ENCODE measurements at regions not wholly inside any gene's neighbourhood (a gene's known extent, or its start where the extent isn't known, plus 50 kb on each side); places are given as distances from the start of the nearest gene placed in this dataset.

DNA sequence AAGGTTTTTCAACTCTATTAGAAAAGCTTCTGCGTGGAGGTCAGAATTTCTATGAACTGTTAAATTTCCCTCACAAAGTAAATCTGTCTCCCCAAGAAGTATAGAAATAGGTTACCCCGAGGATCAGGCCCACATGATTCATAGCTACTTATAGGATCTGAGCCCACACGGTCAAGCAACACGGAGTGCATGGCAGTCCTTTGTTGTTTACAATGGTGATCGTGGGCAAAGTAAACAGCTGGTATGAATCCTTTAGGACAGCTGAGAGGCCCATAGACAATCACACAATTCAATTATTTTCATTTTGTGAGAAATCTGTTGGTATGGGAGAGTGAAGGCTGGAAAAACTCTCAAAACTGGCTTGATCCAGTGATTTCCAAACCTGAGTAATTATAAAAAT lies 58.9 kb upstream of the RCOR3 start (continued):
- TF ChIP-seq ATF7 (IDR thresholded peaks at IDR 0.05; ENCODE audit: low read depth) (no peak), BACH1 (IDR thresholded peaks at IDR 0.05; ENCODE audit: borderline replicate concordance) (no peak), RCOR1 (conservative IDR thresholded peaks at IDR 0.05; ENCODE audit: low read depth, low read length) (no peak), TAF1 (IDR thresholded peaks at IDR 0.05; ENCODE audit: borderline replicate concordance, low read depth, low read length) (no peak), SMC3 (IDR thresholded peaks at IDR 0.05; ENCODE audit: borderline replicate concordance, low read length) (no peak)
- TF ChIP-seq, protein P1, sequence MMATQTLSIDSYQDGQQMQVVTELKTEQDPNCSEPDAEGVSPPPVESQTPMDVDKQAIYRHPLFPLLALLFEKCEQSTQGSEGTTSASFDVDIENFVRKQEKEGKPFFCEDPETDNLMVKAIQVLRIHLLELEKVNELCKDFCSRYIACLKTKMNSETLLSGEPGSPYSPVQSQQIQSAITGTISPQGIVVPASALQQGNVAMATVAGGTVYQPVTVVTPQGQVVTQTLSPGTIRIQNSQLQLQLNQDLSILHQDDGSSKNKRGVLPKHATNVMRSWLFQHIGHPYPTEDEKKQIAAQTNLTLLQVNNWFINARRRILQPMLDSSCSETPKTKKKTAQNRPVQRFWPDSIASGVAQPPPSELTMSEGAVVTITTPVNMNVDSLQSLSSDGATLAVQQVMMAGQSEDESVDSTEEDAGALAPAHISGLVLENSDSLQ (IDR thresholded peaks at IDR 0.05): no peak

DNA sequence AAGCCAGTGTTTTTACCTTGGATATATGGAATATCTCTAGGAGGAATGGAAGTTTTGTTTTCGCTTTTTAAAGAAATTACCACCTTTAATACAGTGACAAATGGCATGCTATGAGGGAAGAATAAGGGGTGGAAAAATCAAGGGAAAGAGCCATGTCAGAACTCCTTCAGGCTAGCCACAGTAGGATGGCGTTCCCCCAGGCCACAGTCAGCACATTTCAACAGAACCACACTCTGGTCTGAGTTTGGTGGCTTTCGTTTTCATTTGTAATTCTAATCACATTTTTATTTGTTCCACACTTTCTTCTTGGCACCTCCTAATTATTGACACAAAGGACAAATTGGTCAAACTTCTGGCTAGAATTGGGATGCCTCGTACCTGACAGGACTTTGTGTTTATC lies 60.3 kb upstream of the RCOR3 start:
- no peaks in the 10 kb centered on the region; a peak in 1 of 4 replicates for H3K27me3 ChIP-seq (replicated peaks in 1 of 2; ENCODE audit: control insufficient read depth in 2 of 2, insufficient read depth in 2 of 2, low read length in 1 of 2)
- intact Hi-C loops (cut with micrococcal nuclease; ENCODE audit: unreplicated experiment) (no loop called here), in situ Hi-C loops (cut with MboI) (no loop called here)
- no peaks in the 10 kb centered on the region for H3K36me3 ChIP-seq (ENCODE audit: control insufficient read depth in 2 of 2, insufficient read depth in 2 of 2, low read length in 1 of 2)
- 18% methylated on average over 4 of the region's 4 CpGs for WGBS (ENCODE audit: insufficient coverage, insufficient replicate concordance, low lambda C conversion rate, missing lambda C conversion rate)
- DNase-seq (ENCODE audit: low read depth, low spot score): no peak
- SMC1A ChIA-PET (ENCODE audit: uncharacterized antibody, unreplicated experiment): no interaction called here
- no peaks in the 10 kb centered on the region for H3K79me2 ChIP-seq (ENCODE audit: control insufficient read depth, insufficient read depth, low read length)
- RAD21 ChIA-PET (ENCODE audit: unreplicated experiment): no interaction called here
- no TSS peak for BruUV-seq (replicated peaks)
- H4K20me1 ChIP-seq (ENCODE audit: control insufficient read depth, insufficient read depth): no peaks in the 10 kb centered on the region
- no peak for ATAC-seq
- CTCF ChIA-PET: no interaction called here
- no peaks in the 10 kb centered on the region for H3K4me1 ChIP-seq (ENCODE audit: control insufficient read depth, insufficient read depth, low read length)
- no peak overlapping the region for H3K4me2 ChIP-seq (ENCODE audit: control insufficient read depth, insufficient read depth)
- H2AFZ ChIP-seq (ENCODE audit: control insufficient read depth, low read depth, low read length): no peak overlapping the region
- H3K9ac ChIP-seq (ENCODE audit: control insufficient read depth, insufficient read depth, low read length): no peak overlapping the region
- H3K4me3 ChIP-seq: no peak overlapping the region
- H3K27ac ChIP-seq (ENCODE audit: control insufficient read depth, insufficient read depth): no peak overlapping the region
- no peaks in the 10 kb centered on the region for H3K9me3 ChIP-seq (replicated peaks; ENCODE audit: control insufficient read depth, insufficient read depth, low read length)
- no peak for FAIRE-seq
- POLR2A ChIA-PET: no interaction called here
- TF ChIP-seq MYB (IDR thresholded peaks at IDR 0.05; ENCODE audit: borderline replicate concordance, low read depth, low read length) (no peak), ETV6 (conservative IDR thresholded peaks at IDR 0.05 in 1 of 2, IDR thresholded peaks at IDR 0.05 in 1 of 2; ENCODE audit: borderline replicate concordance in 1 of 2, low read depth in 1 of 2) (no peak), IKZF1 (conservative IDR thresholded peaks at IDR 0.05) (no peak), FOXM1 (IDR thresholded peaks at IDR 0.05; ENCODE audit: low read depth, low read length) (no peak), NFYA (IDR thresholded peaks at IDR 0.05; ENCODE audit: borderline replicate concordance, low read depth, low read length) (no peak), NR2C2 (IDR thresholded peaks at IDR 0.05; ENCODE audit: borderline replicate concordance, control insufficient read depth, insufficient read length, low read depth) (no peak)
- TF ChIP-seq, protein P2, sequence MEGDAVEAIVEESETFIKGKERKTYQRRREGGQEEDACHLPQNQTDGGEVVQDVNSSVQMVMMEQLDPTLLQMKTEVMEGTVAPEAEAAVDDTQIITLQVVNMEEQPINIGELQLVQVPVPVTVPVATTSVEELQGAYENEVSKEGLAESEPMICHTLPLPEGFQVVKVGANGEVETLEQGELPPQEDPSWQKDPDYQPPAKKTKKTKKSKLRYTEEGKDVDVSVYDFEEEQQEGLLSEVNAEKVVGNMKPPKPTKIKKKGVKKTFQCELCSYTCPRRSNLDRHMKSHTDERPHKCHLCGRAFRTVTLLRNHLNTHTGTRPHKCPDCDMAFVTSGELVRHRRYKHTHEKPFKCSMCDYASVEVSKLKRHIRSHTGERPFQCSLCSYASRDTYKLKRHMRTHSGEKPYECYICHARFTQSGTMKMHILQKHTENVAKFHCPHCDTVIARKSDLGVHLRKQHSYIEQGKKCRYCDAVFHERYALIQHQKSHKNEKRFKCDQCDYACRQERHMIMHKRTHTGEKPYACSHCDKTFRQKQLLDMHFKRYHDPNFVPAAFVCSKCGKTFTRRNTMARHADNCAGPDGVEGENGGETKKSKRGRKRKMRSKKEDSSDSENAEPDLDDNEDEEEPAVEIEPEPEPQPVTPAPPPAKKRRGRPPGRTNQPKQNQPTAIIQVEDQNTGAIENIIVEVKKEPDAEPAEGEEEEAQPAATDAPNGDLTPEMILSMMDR (IDR thresholded peaks at IDR 0.05 in 2 of 3, conservative IDR thresholded peaks at IDR 0.05 in 1 of 3; ENCODE audit: control insufficient read depth in 2 of 3, extremely low read depth in 1 of 3, insufficient read depth in 1 of 3, low read depth in 3 of 3, low read length in 3 of 3): no peak
- TF ChIP-seq, protein P3, sequence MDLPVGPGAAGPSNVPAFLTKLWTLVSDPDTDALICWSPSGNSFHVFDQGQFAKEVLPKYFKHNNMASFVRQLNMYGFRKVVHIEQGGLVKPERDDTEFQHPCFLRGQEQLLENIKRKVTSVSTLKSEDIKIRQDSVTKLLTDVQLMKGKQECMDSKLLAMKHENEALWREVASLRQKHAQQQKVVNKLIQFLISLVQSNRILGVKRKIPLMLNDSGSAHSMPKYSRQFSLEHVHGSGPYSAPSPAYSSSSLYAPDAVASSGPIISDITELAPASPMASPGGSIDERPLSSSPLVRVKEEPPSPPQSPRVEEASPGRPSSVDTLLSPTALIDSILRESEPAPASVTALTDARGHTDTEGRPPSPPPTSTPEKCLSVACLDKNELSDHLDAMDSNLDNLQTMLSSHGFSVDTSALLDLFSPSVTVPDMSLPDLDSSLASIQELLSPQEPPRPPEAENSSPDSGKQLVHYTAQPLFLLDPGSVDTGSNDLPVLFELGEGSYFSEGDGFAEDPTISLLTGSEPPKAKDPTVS (IDR thresholded peaks at IDR 0.05; ENCODE audit: low read depth, low read length): no peak
- TF ChIP-seq, protein P4, sequence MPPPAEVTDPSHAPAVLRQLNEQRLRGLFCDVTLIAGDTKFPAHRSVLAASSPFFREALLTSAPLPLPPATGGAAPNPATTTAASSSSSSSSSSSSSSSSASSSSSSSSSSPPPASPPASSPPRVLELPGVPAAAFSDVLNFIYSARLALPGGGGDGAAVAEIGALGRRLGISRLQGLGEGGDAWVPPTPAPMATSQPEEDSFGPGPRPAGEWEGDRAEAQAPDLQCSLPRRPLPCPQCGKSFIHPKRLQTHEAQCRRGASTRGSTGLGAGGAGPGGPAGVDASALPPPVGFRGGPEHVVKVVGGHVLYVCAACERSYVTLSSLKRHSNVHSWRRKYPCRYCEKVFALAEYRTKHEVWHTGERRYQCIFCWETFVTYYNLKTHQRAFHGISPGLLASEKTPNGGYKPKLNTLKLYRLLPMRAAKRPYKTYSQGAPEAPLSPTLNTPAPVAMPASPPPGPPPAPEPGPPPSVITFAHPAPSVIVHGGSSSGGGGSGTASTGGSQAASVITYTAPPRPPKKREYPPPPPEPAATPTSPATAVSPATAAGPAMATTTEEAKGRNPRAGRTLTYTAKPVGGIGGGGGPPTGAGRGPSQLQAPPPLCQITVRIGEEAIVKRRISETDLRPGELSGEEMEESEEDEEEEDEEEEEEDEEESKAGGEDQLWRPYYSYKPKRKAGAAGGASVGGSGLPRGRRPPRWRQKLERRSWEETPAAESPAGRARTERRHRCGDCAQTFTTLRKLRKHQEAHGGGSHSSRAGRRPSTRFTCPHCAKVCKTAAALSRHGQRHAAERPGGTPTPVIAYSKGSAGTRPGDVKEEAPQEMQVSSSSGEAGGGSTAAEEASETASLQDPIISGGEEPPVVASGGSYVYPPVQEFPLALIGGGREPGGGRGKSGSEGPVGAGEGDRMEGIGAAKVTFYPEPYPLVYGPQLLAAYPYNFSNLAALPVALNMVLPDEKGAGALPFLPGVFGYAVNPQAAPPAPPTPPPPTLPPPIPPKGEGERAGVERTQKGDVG (CRISPR knock-in tag; IDR thresholded peaks at IDR 0.05): no peak
